Activated CD4-positive, alpha-beta memory T cell treated with anti-CD3 and anti-CD28 coated beads, Interleukin-2, amount 10 ng/mL, durations not matched to agents 7 days and 5 days (primary cell): ENCODE measurements at regions not wholly inside any gene's neighbourhood (a gene's known extent, or its start where the extent isn't known, plus 50 kb on each side); places are given as distances from the start of the nearest gene placed in this dataset.

Experiments used
- CTCF ChIA-PET: fragments of 350-600 bp; sonication (Branson Sonifier 250); formaldehyde crosslinking; loops from one replicate; lab custom pipeline; 2021; ENCODE audit warnings: antibody characterized with exemption, inconsistent platforms; lab: Charles Lee
- POLR2A ChIA-PET: fragments of 350-600 bp; sonication (Branson Sonifier 250); formaldehyde crosslinking; loops from one replicate; lab custom pipeline; 2021; ENCODE audit warnings: antibody characterized with exemption; lab: Charles Lee
- DNase-seq: peaks from one replicate; pipeline ENCODE4 v3.0.0-alpha.2; 2020
- H3K27ac Mint-ChIP-seq: one replicate; pipeline ENCODE4 v1.8.0; 2021; ENCODE audit warnings: mild to moderate bottlenecking, mixed read lengths
- H3K27me3 Mint-ChIP-seq: one replicate; pipeline ENCODE4 v1.8.0; 2021; ENCODE audit warnings: mixed read lengths
- H3K36me3 Mint-ChIP-seq: one replicate; pipeline ENCODE4 v1.8.0; 2021; ENCODE audit warnings: low read depth, mixed read lengths
- H3K4me1 Mint-ChIP-seq: one replicate; pipeline ENCODE4 v1.8.0; 2021; ENCODE audit warnings: mixed read lengths
- H3K4me3 Mint-ChIP-seq: one replicate; pipeline ENCODE4 v1.8.0; 2021; ENCODE audit warnings: mild to moderate bottlenecking, mixed read lengths
- H3K9me3 Mint-ChIP-seq: one replicate; pipeline ENCODE4 v1.8.0; 2021; ENCODE audit warnings: mixed read lengths

- peaks cover 14% of the 10 kb centered on the region for H3K4me1 Mint-ChIP-seq
- H3K9me3 Mint-ChIP-seq = no peaks in the 10 kb centered on the region
- H3K27ac Mint-ChIP-seq = no peak overlapping the region
- peaks cover 32% of the 10 kb centered on the region for H3K27me3 Mint-ChIP-seq
- no peaks in the 10 kb centered on the region for H3K36me3 Mint-ChIP-seq
- ChIA-PET CTCF (no interaction called here), POLR2A (no interaction called here)
- no peak for DNase-seq
- no peak overlapping the region for H3K4me3 Mint-ChIP-seq
Observed at GRCh38 chr13:112202966-112203365, 136.0 kb downstream of the SOX1 start.

GRCh38 chr13:112203614-112204013, 136.7 kb downstream of the SOX1 start:
- H3K36me3 Mint-ChIP-seq = no peaks in the 10 kb centered on the region
- peaks cover 34% of the 10 kb centered on the region for H3K27me3 Mint-ChIP-seq

DNA sequence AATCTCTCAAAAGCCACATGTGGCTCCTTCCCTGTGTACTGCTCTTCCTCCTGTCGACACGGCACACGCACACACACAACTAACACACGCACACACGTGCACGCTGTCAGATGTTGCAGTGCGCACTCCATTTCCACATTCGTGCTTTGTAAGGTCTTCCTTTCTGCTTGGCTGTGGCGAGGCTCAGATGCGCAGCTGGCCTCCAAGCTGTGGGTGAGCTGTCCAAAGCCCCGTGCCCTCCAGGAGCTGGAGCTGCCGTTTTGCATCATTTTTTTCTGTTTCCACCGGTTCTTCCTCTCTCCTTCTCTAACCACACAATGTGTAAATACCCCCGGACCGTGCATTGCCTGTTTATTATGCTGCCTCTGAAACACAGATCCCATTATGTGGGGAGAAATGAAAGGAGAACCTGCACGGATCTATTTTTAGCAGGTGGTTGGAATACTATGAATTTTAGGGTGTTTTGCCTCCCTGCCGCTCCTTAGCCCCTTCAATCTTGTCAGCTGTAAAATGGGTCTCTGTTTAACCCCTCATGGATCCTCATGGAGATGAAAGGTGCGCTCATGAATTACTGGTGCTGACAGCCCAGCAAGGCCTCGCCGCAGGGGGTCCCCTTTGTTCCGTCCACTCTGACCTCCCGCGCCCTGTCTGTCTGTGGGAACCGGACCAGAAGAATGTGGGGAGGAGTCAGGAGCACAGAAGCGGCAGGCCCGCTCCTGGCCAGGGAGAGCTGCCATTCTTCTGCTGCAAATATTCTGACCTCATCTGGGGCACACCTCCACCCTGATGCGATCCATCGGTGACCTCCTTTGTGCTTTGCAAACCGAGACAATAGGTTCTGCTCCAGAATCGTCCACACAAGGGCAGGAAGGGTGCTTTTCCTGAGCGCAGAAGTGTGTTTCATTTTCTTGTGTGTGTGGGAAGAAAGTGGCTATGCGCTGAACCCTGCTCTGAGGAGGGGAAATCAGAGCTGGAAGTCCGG, 137.7 kb downstream of the SOX1 start:
- POLR2A ChIA-PET = no interaction called here
- H3K4me1 Mint-ChIP-seq = peaks cover 14% of the 10 kb centered on the region
- peaks cover 34% of the 10 kb centered on the region for H3K27me3 Mint-ChIP-seq
- H3K36me3 Mint-ChIP-seq = no peaks in the 10 kb centered on the region
- H3K9me3 Mint-ChIP-seq = no peaks in the 10 kb centered on the region
- no peak overlapping the region for H3K27ac Mint-ChIP-seq
- CTCF ChIA-PET = interaction anchor here (0.6 kb wide), 1 partner anchor 19 kb away, joined by 3 read pairs; no protein-coding TSS in a partner anchor
- no peak overlapping the region for H3K4me3 Mint-ChIP-seq
- no peak for DNase-seq

More at GRCh38 chr13:112203614-112204013, 136.7 kb downstream of the SOX1 start:
- no peak for DNase-seq
- POLR2A ChIA-PET = no interaction called here
- peaks cover 14% of the 10 kb centered on the region for H3K4me1 Mint-ChIP-seq
- no peak overlapping the region for H3K27ac Mint-ChIP-seq
- no peaks in the 10 kb centered on the region for H3K9me3 Mint-ChIP-seq
- no peak overlapping the region for H3K4me3 Mint-ChIP-seq
- CTCF ChIA-PET = no interaction called here

GRCh38 chr13:112205990-112206389, 139.0 kb downstream of the SOX1 start:
- Mint-ChIP-seq H3K36me3 (no peaks in the 10 kb centered on the region), H3K27me3 (peaks cover 34% of the 10 kb centered on the region), H3K4me1 (peaks cover 14% of the 10 kb centered on the region), H3K9me3 (no peaks in the 10 kb centered on the region), H3K27ac (no peak overlapping the region), H3K4me3 (no peak overlapping the region)
- no peak for DNase-seq
- POLR2A ChIA-PET = no interaction called here
- CTCF ChIA-PET = no interaction called here

DNA sequence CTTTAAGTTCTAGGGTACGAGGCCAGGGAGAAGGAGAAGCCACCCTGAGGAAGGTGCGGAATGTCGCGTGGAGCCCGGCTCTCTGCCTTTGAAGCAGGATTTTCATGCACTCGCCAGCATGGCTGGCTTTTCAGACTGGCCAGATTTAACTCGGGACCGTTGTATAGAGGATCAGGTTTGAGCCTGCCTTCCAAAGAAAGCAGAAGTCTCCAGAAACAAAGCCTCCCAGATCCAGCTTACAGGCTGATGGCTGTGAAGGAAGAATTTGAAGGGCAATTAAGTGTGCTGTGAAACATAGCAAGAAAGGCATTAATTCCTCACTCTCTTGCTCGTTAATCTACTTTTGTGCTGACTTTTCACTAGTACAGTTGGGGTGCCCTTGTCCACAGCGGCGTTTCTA, 140.2 kb downstream of the SOX1 start:
- peaks cover 34% of the 10 kb centered on the region for H3K27me3 Mint-ChIP-seq
- CTCF ChIA-PET = no interaction called here
- no peaks in the 10 kb centered on the region for H3K36me3 Mint-ChIP-seq
- H3K4me3 Mint-ChIP-seq = no peak overlapping the region
- peaks cover 14% of the 10 kb centered on the region for H3K4me1 Mint-ChIP-seq
- DNase-seq = no peak
- no peak overlapping the region for H3K27ac Mint-ChIP-seq
- POLR2A ChIA-PET = no interaction called here
- no peaks in the 10 kb centered on the region for H3K9me3 Mint-ChIP-seq

GRCh38 chr13:112208656-112209055, 141.7 kb downstream of the SOX1 start:
- Mint-ChIP-seq H3K27me3 (peaks cover 33% of the 10 kb centered on the region), H3K36me3 (no peaks in the 10 kb centered on the region), H3K27ac (no peak overlapping the region), H3K4me3 (no peak overlapping the region), H3K4me1 (peaks cover 14% of the 10 kb centered on the region), H3K9me3 (no peaks in the 10 kb centered on the region)
- DNase-seq = no peak
- ChIA-PET CTCF (no interaction called here), POLR2A (no interaction called here)

GRCh38 chr13:112209266-112209665, 142.3 kb downstream of the SOX1 start:
- no peak for DNase-seq
- H3K27ac Mint-ChIP-seq = no peak overlapping the region
- ChIA-PET CTCF (no interaction called here), POLR2A (no interaction called here)
- no peaks in the 10 kb centered on the region for H3K36me3 Mint-ChIP-seq
- peaks cover 14% of the 10 kb centered on the region for H3K4me1 Mint-ChIP-seq
- H3K9me3 Mint-ChIP-seq = no peaks in the 10 kb centered on the region
- no peak overlapping the region for H3K4me3 Mint-ChIP-seq
- H3K27me3 Mint-ChIP-seq = peaks cover 27% of the 10 kb centered on the region

DNA sequence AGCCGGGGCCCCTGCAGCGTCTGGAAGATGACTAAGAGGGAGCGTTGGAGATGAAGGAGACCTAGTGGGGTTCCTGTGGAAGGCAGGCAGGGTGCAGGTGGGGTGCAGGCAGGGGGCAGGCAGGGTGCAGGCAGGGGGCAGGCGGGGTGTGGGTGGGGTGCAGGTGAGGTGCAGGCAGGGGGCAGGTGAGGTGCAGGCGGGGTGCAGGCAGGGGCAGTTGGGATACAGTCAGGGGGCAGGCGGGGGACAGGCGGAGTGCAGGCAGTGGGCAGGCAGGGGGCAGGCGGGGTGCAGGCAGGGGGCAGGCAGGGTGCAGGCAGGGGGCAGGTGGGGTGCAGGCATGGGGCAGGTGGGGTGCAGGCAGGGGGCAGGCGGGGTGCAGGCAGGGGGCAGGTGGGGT, 142.8 kb downstream of the SOX1 start:
- no peaks in the 10 kb centered on the region for H3K36me3 Mint-ChIP-seq
- H3K27ac Mint-ChIP-seq = no peak overlapping the region
- H3K27me3 Mint-ChIP-seq = peaks cover 23% of the 10 kb centered on the region
- H3K4me1 Mint-ChIP-seq = peaks cover 14% of the 10 kb centered on the region
- ChIA-PET CTCF (no interaction called here), POLR2A (no interaction called here)
- no peak for DNase-seq
- H3K9me3 Mint-ChIP-seq = no peaks in the 10 kb centered on the region
- H3K4me3 Mint-ChIP-seq = no peak overlapping the region

DNA sequence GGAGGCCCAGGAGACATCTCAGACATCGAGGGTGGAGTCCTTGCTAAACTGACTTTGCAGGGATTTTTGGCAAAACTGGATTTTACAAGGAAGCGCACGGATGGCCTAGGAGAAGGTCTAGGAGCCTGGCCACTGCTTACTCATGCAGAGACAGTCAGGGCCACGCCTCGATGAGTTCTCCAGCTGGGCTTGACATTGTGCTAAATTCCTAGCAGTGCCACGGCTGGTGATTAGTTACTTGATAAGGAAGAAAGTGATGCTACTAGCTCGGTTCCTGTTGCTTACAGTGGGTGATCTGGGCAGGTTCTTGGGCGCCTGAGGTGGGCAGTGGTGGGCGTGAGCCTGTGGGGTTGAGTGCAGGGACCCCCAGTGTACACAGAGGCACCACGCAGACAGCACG, 143.4 kb downstream of the SOX1 start:
- Mint-ChIP-seq H3K27ac (no peak overlapping the region), H3K4me3 (no peak overlapping the region), H3K9me3 (no peaks in the 10 kb centered on the region), H3K27me3 (peaks cover 16% of the 10 kb centered on the region), H3K4me1 (peaks cover 7% of the 10 kb centered on the region), H3K36me3 (no peaks in the 10 kb centered on the region)
- ChIA-PET CTCF (no interaction called here), POLR2A (no interaction called here)
- DNase-seq = no peak

DNA sequence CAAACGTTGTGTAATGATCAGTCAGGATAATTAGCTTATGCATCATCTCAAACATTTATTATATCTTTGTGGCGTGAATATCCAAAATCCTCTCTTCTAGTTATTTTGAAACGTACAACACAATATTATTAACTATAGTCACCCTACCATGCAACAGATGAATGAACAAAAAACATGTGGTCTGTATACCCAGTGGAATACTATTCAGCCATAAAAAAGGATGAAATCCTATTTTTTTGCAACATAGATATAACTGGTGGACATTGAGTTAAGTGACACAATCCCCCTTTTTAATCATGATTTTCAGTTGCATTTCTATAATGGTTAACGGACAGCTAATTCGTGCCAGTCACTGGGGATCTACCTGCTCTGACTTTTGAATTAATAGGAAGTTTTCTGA, 145.6 kb downstream of the SOX1 start:
- H3K9me3 Mint-ChIP-seq = no peaks in the 10 kb centered on the region
- no peak overlapping the region for H3K4me3 Mint-ChIP-seq
- H3K36me3 Mint-ChIP-seq = no peaks in the 10 kb centered on the region
- H3K27ac Mint-ChIP-seq = no peak overlapping the region
- ChIA-PET POLR2A (no interaction called here), CTCF (no interaction called here)
- no peak for DNase-seq
- H3K4me1 Mint-ChIP-seq = no peaks in the 10 kb centered on the region
- peaks cover 3% of the 10 kb centered on the region for H3K27me3 Mint-ChIP-seq

DNA sequence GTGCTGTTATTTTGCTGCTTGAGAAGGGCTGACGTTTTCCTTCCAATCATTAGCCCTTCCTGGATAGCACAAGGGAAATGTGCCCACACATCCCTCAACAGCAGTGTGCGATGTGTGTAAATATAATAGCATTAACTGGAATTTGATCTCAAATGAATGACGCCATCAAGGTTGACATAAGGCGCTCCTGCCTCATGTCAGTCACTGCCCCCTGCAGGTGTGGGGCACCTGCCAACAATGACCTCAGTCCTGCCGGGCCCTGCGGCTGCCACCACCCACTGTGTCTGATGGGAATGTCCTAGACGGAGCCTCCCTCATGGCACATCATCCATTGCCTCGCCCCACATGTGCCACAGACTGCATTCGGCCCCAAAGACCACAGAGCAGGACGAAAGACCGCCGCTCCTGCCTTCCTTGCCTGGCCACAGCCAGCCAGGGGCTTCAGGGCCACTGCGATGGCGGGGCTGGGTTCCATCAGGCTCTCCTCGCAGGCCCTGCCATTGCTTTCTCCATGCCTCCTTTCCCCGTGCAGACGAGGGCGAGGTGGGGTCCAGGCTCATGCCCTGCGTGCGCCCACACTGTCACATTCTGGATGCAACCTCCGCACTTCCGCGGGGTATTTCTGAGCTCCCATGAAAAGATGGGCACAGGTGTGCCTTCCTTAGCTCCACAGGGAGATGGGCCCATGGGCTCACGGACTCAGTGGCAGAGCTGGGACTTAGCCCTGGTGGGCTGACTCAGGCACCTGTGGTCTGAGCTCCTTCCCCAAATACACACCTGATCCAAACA, 146.7 kb downstream of the SOX1 start:
- DNase-seq = no peak
- Mint-ChIP-seq H3K9me3 (no peaks in the 10 kb centered on the region), H3K4me1 (no peaks in the 10 kb centered on the region), H3K27ac (no peak overlapping the region), H3K36me3 (no peaks in the 10 kb centered on the region), H3K4me3 (no peak overlapping the region), H3K27me3 (no peaks in the 10 kb centered on the region)
- ChIA-PET POLR2A (no interaction called here), CTCF (no interaction called here)

GRCh38 chr13:112215871-112216270, 148.9 kb downstream of the SOX1 start:
- H3K9me3 Mint-ChIP-seq = no peaks in the 10 kb centered on the region
- no peaks in the 10 kb centered on the region for H3K36me3 Mint-ChIP-seq
- H3K27ac Mint-ChIP-seq = no peak overlapping the region
- no peaks in the 10 kb centered on the region for H3K4me1 Mint-ChIP-seq
- no peak overlapping the region for H3K4me3 Mint-ChIP-seq
- H3K27me3 Mint-ChIP-seq = no peaks in the 10 kb centered on the region
- no peak for DNase-seq
- POLR2A ChIA-PET = no interaction called here
- CTCF ChIA-PET = no interaction called here

GRCh38 chr13:112217431-112217830, 150.5 kb downstream of the SOX1 start:
- CTCF ChIA-PET = no interaction called here
- H3K36me3 Mint-ChIP-seq = no peaks in the 10 kb centered on the region

More at GRCh38 chr13:112217431-112217830, 150.5 kb downstream of the SOX1 start:
- DNase-seq = no peak
- Mint-ChIP-seq H3K4me3 (no peak overlapping the region), H3K27ac (no peak overlapping the region), H3K27me3 (no peaks in the 10 kb centered on the region), H3K4me1 (no peaks in the 10 kb centered on the region), H3K9me3 (no peaks in the 10 kb centered on the region)
- POLR2A ChIA-PET = no interaction called here
